Epithelial cell of esophagus (primary cell): ENCODE measurements at regions not wholly inside any gene's neighbourhood (a gene's known extent, or its start where the extent isn't known, plus 50 kb on each side); places are given as distances from the start of the nearest gene placed in this dataset.
"Not testable (repeated sequence)": the region's sequence is repeated elsewhere in the genome, so short reads cannot be mapped to it uniquely, and the experiment has no call there.

Experiments
- DNase-seq: peaks from one replicate; pipeline ENCODE4 v3.0.0; 2010; ENCODE audit warnings: low read depth
- H3K4me3 ChIP-seq: 2 replicates; pipeline ENCODE4 v1.5.1; 2011; ENCODE audit warnings: mild to moderate bottlenecking, low read length, control low read depth
- TF ChIP-seq, protein P1 (sequence below): IDR thresholded peaks from 2 replicates; pipeline ENCODE4 v1.5.1; 2011; ENCODE audit warnings: low read depth, mild to moderate bottlenecking, low read length, control low read depth, inconsistent platforms; ENCODE audit not compliant: insufficient read depth; ENCODE audit errors: missing control alignments

DNA sequence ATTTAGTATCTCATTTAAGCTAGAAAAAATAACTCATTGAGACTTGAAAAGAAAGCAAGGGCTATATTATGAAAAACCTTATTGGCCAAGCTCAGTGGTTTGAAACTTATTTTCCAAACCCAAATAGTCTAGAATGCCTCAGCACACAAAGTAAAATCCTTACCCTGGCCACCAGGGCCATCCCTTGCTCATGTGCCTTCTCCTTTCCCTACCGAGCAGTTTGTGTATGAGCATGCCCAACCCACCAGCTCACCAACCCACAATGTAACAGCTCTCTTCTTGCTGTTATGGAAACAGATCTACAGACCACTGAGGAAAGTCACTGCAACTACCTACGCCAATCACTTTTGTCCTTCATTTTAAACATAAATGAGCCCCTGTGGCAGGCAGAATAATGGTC, 79.6 kb upstream of the CARMIL1 start:
- no peak overlapping the region for H3K4me3 ChIP-seq
- TF ChIP-seq, protein P1, sequence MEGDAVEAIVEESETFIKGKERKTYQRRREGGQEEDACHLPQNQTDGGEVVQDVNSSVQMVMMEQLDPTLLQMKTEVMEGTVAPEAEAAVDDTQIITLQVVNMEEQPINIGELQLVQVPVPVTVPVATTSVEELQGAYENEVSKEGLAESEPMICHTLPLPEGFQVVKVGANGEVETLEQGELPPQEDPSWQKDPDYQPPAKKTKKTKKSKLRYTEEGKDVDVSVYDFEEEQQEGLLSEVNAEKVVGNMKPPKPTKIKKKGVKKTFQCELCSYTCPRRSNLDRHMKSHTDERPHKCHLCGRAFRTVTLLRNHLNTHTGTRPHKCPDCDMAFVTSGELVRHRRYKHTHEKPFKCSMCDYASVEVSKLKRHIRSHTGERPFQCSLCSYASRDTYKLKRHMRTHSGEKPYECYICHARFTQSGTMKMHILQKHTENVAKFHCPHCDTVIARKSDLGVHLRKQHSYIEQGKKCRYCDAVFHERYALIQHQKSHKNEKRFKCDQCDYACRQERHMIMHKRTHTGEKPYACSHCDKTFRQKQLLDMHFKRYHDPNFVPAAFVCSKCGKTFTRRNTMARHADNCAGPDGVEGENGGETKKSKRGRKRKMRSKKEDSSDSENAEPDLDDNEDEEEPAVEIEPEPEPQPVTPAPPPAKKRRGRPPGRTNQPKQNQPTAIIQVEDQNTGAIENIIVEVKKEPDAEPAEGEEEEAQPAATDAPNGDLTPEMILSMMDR: no peak
- DNase-seq: no peak

DNA sequence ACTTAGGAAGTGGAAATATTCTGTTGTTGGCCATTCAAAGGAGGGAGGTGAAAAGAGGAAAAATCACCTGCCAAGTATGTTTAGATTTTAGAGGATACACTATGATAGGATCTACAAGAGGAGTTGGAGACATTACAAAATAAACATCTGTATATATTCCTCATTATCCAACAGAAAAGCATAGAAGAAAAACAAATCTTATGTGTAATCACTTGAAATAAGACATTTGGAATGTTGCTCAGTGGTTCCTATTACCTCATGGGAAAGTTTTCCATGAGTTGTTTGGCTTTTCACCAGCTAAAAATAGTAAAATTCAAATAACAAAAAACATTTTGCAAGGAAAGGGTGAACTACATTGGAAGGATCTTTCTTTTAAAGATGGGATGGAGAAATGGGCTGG, 76.7 kb upstream of the CARMIL1 start:
- DNase-seq: peak; percentile 49
- H3K4me3 ChIP-seq: no peak overlapping the region
- TF ChIP-seq, protein P1: no peak

DNA sequence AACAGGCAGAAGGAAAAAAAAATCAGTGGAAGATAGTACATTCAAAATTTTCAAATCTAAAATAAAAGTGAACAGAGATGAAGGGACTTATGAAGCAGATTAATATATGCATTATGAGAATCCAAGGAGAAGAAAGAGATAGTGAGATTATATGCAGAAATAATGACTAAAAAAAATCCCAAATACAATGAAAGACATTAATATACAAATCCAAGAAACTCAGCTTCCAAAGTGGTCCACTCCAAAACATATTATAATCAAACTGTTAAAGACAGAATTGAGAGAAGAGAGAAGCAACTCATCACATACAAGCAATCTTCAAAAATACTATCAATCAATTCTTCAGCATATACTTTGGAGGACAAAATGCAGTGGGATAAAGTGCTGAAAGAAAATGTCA, 73.5 kb upstream of the CARMIL1 start:
- no peak overlapping the region for H3K4me3 ChIP-seq
- DNase-seq: no peak
- TF ChIP-seq, protein P1: no peak

DNA sequence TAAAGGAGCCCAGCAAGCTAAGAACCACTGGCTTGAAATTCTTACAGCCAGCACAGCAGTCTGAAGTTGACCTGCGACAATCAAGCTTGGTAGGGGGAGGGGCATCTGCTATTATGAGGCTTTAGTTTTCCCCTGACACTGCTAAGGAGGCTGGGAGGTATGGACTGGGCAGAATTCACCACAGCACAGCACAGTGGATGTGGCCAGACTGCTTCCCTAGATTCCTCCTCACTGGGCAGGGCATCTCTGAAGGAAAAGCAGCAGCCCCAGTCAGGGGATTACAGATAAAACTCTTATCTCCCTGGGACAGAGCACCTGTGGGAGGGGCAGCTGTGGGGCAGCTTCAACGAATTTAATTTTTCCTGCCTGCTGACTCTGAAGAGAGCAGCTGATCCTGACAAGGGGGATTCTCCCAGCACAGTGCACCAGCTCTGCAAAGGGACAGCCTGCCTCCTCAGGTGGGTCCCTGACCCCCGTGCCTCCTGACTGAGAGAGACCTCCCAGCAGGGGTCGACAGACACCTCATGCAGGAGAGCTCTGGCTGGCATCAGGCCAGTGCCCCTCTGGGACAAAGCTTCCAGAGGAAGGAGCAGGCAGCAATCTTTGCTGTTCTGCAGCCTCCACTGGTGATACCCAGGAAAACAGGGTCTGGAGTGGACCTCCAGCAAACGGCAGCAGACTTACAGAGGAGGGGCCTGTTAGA, 71.6 kb upstream of the CARMIL1 start:
- not testable (repeated sequence) for DNase-seq, H3K4me3 ChIP-seq

DNA sequence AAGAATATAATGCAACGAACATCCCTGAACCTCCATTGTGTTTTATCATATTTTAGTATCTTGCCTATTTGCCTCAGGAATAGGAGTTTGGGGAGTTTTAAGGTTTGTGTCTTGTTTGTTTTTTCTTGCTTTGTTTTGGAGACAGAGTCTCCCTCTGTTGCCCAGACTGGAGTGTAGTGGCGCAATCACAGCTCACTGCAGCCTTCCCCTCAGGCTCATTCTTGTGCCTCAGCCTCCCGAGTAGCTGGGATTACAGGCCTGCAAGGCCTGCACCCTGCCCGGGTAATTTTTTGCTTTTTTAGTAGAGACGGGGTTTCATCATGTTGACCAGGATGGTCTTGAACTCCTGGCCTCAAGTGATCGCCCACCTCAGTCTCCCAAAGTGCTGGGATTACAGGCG, 63.3 kb upstream of the CARMIL1 start:
- TF ChIP-seq, protein P1: no peak
- DNase-seq: peak; percentile 57
- no peak overlapping the region for H3K4me3 ChIP-seq

DNA sequence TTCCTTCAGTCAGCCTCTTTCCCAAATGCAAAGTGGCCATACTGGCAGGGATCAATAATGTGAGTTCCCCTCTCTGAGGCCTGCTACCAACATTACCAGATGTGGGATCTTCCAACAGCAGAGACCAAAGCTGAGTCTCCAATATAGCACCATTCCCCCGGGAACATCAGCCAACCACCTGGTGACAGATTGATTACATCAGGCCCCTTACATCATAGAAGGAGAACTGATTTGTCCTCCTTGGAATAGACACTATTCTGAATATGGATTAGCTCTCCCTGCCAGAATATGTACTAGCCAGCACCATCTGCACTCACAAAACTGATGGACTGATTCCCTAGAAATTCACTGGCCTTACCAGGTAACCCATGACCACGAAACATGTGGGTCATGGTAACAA, 61.9 kb upstream of the CARMIL1 start:
- no peak for DNase-seq
- TF ChIP-seq, protein P1: no peak
- no peak overlapping the region for H3K4me3 ChIP-seq

DNA sequence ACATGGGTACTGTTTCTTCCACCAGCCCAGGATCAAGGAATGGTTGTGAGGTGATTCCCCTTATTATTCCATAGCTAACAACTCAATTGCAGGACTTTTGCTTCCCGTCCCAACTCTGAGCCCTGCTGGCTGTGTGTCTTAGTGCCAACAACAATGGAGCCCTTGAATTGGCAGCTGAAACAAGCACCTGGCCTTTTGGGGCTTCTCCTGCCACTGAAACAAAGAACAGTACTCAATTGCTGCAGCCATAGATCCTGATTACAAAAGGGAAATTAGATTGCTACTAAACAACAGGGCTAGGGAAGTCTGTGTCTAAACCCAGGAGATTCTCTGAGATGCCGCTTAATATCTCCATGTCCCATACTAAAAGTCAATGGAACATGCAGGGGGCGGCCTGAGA, 61.3 kb upstream of the CARMIL1 start:
- no peak overlapping the region for H3K4me3 ChIP-seq
- TF ChIP-seq, protein P1: no peak
- DNase-seq: no peak

DNA sequence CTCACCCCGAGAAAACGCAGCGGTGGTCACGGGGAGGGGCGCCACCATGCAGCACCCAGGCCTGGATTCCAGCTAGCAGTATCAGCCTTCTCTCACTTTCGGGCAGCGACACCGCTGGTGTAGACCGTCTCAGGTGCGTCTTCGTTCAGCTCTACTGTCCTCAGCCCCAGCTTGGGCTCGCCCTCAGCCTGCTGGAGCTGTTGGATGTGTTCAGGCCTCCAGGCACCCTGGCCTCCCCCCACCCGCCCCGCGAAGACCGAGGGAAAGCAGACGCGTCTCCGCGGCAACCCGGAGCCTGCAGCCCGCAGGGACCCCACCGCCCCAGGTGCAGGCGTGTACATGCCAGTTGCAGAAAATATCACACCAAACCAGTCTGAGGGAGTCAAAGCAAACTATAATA, 60.8 kb upstream of the CARMIL1 start:
- DNase-seq: peak; percentile 30
- H3K4me3 ChIP-seq: no peak overlapping the region
- TF ChIP-seq, protein P1: no peak
